H9 (cell line): ENCODE measurements at regions not wholly inside any gene's neighbourhood (a gene's known extent, or its start where the extent isn't known, plus 50 kb on each side); places are given as distances from the start of the nearest gene placed in this dataset.
A peak's percentile ranks its signal among the peaks of the same experiment; 100 is the strongest.

Experiments used
- DNase-seq: peaks from one replicate; pipeline ENCODE4 v3.0.0-alpha.2; 2017
- H2AFZ ChIP-seq: one replicate; pipeline ENCODE4 v1.6.1; 2013; ENCODE audit warnings: mild to moderate bottlenecking, low read length, control low read depth, moderate library complexity
- H2AK5ac ChIP-seq: 2 replicates; pipeline ENCODE4 v1.6.1; 2013; ENCODE audit warnings: low read length, control low read depth, mixed read lengths; ENCODE audit not compliant: insufficient read length
- H2BK120ac ChIP-seq: one replicate; pipeline ENCODE4 v1.6.1; 2013; ENCODE audit warnings: low read depth, mild to moderate bottlenecking, low read length, control low read depth, inconsistent platforms; ENCODE audit not compliant: poor library complexity, severe bottlenecking
- H2BK12ac ChIP-seq: 2 replicates; pipeline ENCODE4 v1.6.1; 2013; ENCODE audit warnings: low read length, control low read depth, mixed read lengths, low read depth; ENCODE audit not compliant: insufficient read length
- H2BK15ac ChIP-seq: 2 replicates; pipeline ENCODE4 v1.6.1; 2013; ENCODE audit warnings: low read depth, low read length, control low read depth
- H2BK20ac ChIP-seq: one replicate; pipeline ENCODE4 v1.6.1; 2013; ENCODE audit warnings: low read depth, mild to moderate bottlenecking, low read length, control low read depth, inconsistent platforms; ENCODE audit not compliant: poor library complexity, severe bottlenecking
- H2BK5ac ChIP-seq: 2 replicates; pipeline ENCODE4 v1.6.1; 2013; ENCODE audit warnings: low read length, control low read depth, mixed read lengths; ENCODE audit not compliant: insufficient read length
- H3K14ac ChIP-seq: 2 replicates; pipeline ENCODE4 v1.6.1; 2013; ENCODE audit warnings: low read length, control low read depth; ENCODE audit not compliant: insufficient read depth
- H3K18ac ChIP-seq: 2 replicates; pipeline ENCODE4 v1.6.1; 2013; ENCODE audit warnings: low read depth, mild to moderate bottlenecking, mixed read lengths, low read length, control low read depth; ENCODE audit not compliant: insufficient read length
- H3K23ac ChIP-seq: 2 replicates; pipeline ENCODE4 v1.6.1; 2013; ENCODE audit warnings: low read length, control low read depth, mixed read lengths, low read depth; ENCODE audit not compliant: insufficient read length
- H3K23me2 ChIP-seq: 2 replicates; pipeline ENCODE4 v1.6.1; 2013; ENCODE audit warnings: low read depth, mild to moderate bottlenecking, mixed read lengths, low read length, control low read depth; ENCODE audit not compliant: insufficient read length, poor library complexity, severe bottlenecking
- H3K27ac ChIP-seq: 2 replicates; pipeline ENCODE4 v1.5.1; 2013; ENCODE audit warnings: low read length, control low read depth, mixed read lengths, low read depth; ENCODE audit not compliant: insufficient read length
- H3K27me3 ChIP-seq: 2 replicates; pipeline ENCODE4 v1.6.1; 2013; ENCODE audit warnings: low read length, control low read depth, inconsistent platforms; ENCODE audit not compliant: insufficient read depth
- H3K4ac ChIP-seq: 2 replicates; pipeline ENCODE4 v1.6.1; 2013; ENCODE audit warnings: low read depth, mild to moderate bottlenecking, control low read depth, inconsistent platforms, low read length, moderate library complexity
- H3K4me1 ChIP-seq: 2 replicates; pipeline ENCODE4 v1.6.1; 2013; ENCODE audit warnings: low read length, control low read depth, inconsistent platforms; ENCODE audit not compliant: insufficient read depth
- H3K4me2 ChIP-seq: 2 replicates; pipeline ENCODE4 v1.6.1; 2013; ENCODE audit warnings: low read length, control low read depth, mixed read lengths; ENCODE audit not compliant: insufficient read length, insufficient read depth
- H3K56ac ChIP-seq: 2 replicates; pipeline ENCODE4 v1.6.1; 2013; ENCODE audit warnings: low read depth, mild to moderate bottlenecking, mixed read lengths, low read length, control low read depth; ENCODE audit not compliant: insufficient read length
- H3K79me1 ChIP-seq: 2 replicates; pipeline ENCODE4 v1.6.1; 2013; ENCODE audit warnings: low read depth, mild to moderate bottlenecking, moderate library complexity, low read length, control low read depth, inconsistent platforms; ENCODE audit not compliant: insufficient read depth, poor library complexity, severe bottlenecking
- H3K79me2 ChIP-seq: 2 replicates; pipeline ENCODE4 v1.6.1; 2013; ENCODE audit warnings: low read length, control low read depth, inconsistent platforms; ENCODE audit not compliant: insufficient read depth
- H3K9ac ChIP-seq: 2 replicates; pipeline ENCODE4 v1.6.1; 2013; ENCODE audit warnings: low read length, control low read depth, mixed read lengths; ENCODE audit not compliant: insufficient read length; ENCODE audit errors: extremely low read depth
- H3K9me3 ChIP-seq: one replicate; pipeline ENCODE4 v1.6.1; 2013; ENCODE audit warnings: low read depth, low read length, inconsistent platforms; ENCODE audit not compliant: control insufficient read depth
- H3T11ph ChIP-seq: one replicate; pipeline ENCODE4 v1.6.1; 2013; ENCODE audit warnings: mild to moderate bottlenecking, low read length, control low read depth, inconsistent platforms
- H4K20me1 ChIP-seq: one replicate; pipeline ENCODE4 v1.6.1; 2013; ENCODE audit not compliant: control insufficient read depth, insufficient read length, insufficient read depth
- H4K5ac ChIP-seq: 2 replicates; pipeline ENCODE4 v1.6.1; 2013; ENCODE audit warnings: low read depth, mild to moderate bottlenecking, mixed read lengths, low read length, control low read depth; ENCODE audit not compliant: insufficient read length
- H4K8ac ChIP-seq: replicated peaks from 2 replicates; pipeline ENCODE4 v1.6.1; 2013; ENCODE audit warnings: low read length, control low read depth, mixed read lengths, low read depth; ENCODE audit not compliant: insufficient read length
- H4K91ac ChIP-seq: 2 replicates; pipeline ENCODE4 v1.6.1; 2013; ENCODE audit warnings: low read depth, mild to moderate bottlenecking, moderate library complexity, mixed read lengths, low read length, control low read depth; ENCODE audit not compliant: insufficient read length
- H3K27ac Mint-ChIP-seq, 3 experiments: 2 replicates in 2 of 3; 3 replicates in 1 of 3; pipeline ENCODE4 v1.8.0; 2020 to 2021; ENCODE audit warnings: mixed read lengths in 3 of 3, mild to moderate bottlenecking in 1 of 3, moderate library complexity in 1 of 3
- H3K27me3 Mint-ChIP-seq: 2 replicates; pipeline ENCODE4 v1.8.0; 2021; ENCODE audit warnings: low read depth, mild to moderate bottlenecking, moderate library complexity, mixed read lengths
- H3K36me3 Mint-ChIP-seq, 3 experiments: 2 replicates in 2 of 3; 3 replicates in 1 of 3; pipeline ENCODE4 v1.8.0; 2020 to 2021; ENCODE audit warnings: low read depth in 3 of 3, mixed read lengths in 3 of 3; ENCODE audit not compliant: insufficient read depth in 1 of 3
- H3K4me1 Mint-ChIP-seq, 2 experiments: 2 replicates each; pipeline ENCODE4 v1.8.0; 2020; ENCODE audit warnings: mixed read lengths in 2 of 2
- H3K4me3 Mint-ChIP-seq, 2 experiments: 2 replicates in 1 of 2; 3 replicates in 1 of 2; pipeline ENCODE4 v1.8.0; 2020 to 2021; ENCODE audit warnings: mild to moderate bottlenecking in 2 of 2, mixed read lengths in 2 of 2, moderate library complexity in 1 of 2
- H3K9me3 Mint-ChIP-seq, 2 experiments: 2 replicates in 1 of 2; 3 replicates in 1 of 2; pipeline ENCODE4 v1.8.0; 2020; ENCODE audit warnings: mild to moderate bottlenecking in 2 of 2, mixed read lengths in 2 of 2, moderate library complexity in 1 of 2
- whole genome bisulfite sequencing: extraction: QIAGEN DNeasy Blood & Tissue Kit; methylation state at CpG from one replicate; pipeline ENCODE4 v1.1.7; 2013; ENCODE audit warnings: missing lambda C conversion rate, low lambda C conversion rate, mixed read lengths; ENCODE audit not compliant: insufficient read length; ENCODE audit errors: extremely low coverage; 5-methylcytosine and 5-hydroxymethylcytosine counted together
- TF ChIP-seq, protein P1 (sequence below): fragments of 200-600 bp; sonication (generic); conservative IDR thresholded peaks from 3 replicates; pipeline ENCODE4 v1.8.0; 2021; ENCODE audit warnings: antibody characterized with exemption, mild to moderate bottlenecking

DNA sequence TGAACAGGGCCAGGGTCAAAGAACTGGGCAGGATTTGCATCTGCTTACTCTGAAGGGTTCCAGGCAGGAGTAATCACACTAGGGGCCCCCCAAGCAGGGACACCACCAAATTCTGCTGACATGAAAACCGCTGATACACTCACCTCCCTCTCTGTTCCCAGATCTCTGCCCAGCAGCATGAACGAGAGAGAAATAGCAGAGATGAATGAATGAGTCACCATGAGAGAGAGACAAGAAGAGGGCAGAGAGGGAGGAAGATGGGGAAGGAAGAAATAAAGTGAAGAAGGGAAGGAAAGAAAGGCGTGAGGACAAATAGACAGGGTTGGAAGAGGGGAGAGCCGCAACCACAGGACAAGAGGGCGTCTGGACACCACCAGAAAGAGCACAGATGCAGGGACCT is 285.9 kb upstream of the NEBL start:
- WGBS = no CpG with 5 or more reads among the region's 5 CpGs
- Histone ChIP-seq H2BK20ac (no peak overlapping the region), H4K5ac (no peak overlapping the region), H2AK5ac (no peak overlapping the region), H3K79me1 (no peaks in the 10 kb centered on the region), H3K18ac (no peak overlapping the region), H3K27ac (no peak overlapping the region), H3K4ac (no peak overlapping the region), H3K14ac (no peak overlapping the region), H2BK120ac (no peak overlapping the region), H4K8ac (no peak overlapping the region), H2BK5ac (no peak overlapping the region), H3K4me2 (no peak overlapping the region), H3T11ph (no peak overlapping the region), H3K4me1 (no peaks in the 10 kb centered on the region; the same call in 1 of the 2 replicates), H3K56ac (no peak overlapping the region), H4K20me1 (no peaks in the 10 kb centered on the region), H2BK15ac (no peak overlapping the region), H3K23me2 (no peaks in the 10 kb centered on the region), H3K9ac (no peak overlapping the region), H3K23ac (no peak overlapping the region), H3K27me3 (no peaks in the 10 kb centered on the region), H3K79me2 (no peaks in the 10 kb centered on the region), H3K9me3 (no peaks in the 10 kb centered on the region), H2BK12ac (no peak overlapping the region), H2AFZ (no peak overlapping the region), H4K91ac (no peak overlapping the region)
- Mint-ChIP-seq H3K4me1 (peaks cover 5 to 11% of the 10 kb centered on the region in 2 experiments), H3K4me3 (no peak overlapping the region), H3K9me3 (peaks cover 8 to 10% of the 10 kb centered on the region in 2 experiments; a peak in 4 of 5 replicates), H3K27me3 (no peaks in the 10 kb centered on the region; the same call in 1 of the 2 replicates), H3K27ac (peak overlapping the region in 1 of 3 experiments; percentile 0; a peak in 1 of 7 replicates), H3K36me3 (peaks cover 12 to 13% (median 13%) of the 10 kb centered on the region in 3 experiments)
- TF ChIP-seq, protein P1, sequence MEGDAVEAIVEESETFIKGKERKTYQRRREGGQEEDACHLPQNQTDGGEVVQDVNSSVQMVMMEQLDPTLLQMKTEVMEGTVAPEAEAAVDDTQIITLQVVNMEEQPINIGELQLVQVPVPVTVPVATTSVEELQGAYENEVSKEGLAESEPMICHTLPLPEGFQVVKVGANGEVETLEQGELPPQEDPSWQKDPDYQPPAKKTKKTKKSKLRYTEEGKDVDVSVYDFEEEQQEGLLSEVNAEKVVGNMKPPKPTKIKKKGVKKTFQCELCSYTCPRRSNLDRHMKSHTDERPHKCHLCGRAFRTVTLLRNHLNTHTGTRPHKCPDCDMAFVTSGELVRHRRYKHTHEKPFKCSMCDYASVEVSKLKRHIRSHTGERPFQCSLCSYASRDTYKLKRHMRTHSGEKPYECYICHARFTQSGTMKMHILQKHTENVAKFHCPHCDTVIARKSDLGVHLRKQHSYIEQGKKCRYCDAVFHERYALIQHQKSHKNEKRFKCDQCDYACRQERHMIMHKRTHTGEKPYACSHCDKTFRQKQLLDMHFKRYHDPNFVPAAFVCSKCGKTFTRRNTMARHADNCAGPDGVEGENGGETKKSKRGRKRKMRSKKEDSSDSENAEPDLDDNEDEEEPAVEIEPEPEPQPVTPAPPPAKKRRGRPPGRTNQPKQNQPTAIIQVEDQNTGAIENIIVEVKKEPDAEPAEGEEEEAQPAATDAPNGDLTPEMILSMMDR = no peak
- DNase-seq = no peak
